Spleen (tissue), 7 donors: ENCODE measurements at regions not wholly inside any gene's neighbourhood (a gene's known extent, or its start where the extent isn't known, plus 50 kb on each side); places are given as distances from the start of the nearest gene placed in this dataset.

Experiments used
- POLR2A ChIP-seq, 3 donors: fragments of 450-650 bp; IDR thresholded peaks; one replicate each; pipeline ENCODE4 v1.5.1; 2017; ENCODE audit warnings: antibody characterized with exemption in 3 of 3, mild to moderate bottlenecking in 1 of 3
- POLR2AphosphoS5 ChIP-seq, 3 donors: sonication (generic); formaldehyde crosslinking; IDR thresholded peaks; one replicate each; pipeline ENCODE4 v1.5.1; 2017; ENCODE audit warnings: antibody characterized with exemption in 3 of 3
- TF ChIP-seq, protein P1 (sequence below), 11 experiments: fragments of 200-600 bp in 7 of 11; fragments of 450-650 bp in 4 of 11; sonication (generic) in 4 of 11; IDR thresholded peaks in 8 of 11; conservative IDR thresholded peaks in 3 of 11; 1 replicate in 7 of 11; 2 replicates in 4 of 11; pipeline versions ENCODE4 v1.4.0 to v1.8.0; 2016 to 2021; ENCODE audit warnings: antibody characterized with exemption in 11 of 11, inconsistent platforms in 4 of 11, mild to moderate bottlenecking in 1 of 11
- donor health status: DM: no; HTN: no; CAD: no; lungs with moderate emphysema.
- donor health status: DM: no; HTN: no; CAD: no.
- donor health status: DM: no; HTN: no; CAD: no.

DNA sequence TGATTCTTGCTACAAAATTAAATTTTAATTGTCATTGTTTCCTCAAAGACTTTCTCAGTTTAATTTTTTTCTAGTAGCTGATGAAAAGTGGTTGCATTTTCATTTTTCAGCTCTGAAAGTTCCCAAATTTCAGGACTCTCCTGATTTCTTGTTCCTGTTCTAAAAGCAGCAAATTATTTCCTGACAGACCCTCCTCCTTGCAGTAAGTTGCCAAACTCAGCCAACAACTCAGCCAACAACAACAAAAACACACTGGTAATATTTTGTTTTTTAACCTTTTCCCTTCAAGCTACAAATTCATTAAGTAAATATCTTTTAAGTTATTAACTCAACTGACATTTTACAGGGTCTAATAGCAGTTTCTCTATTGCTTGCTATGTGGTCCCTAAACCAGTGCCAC lies 487.8 kb upstream of the NUDT12 start:
- TF ChIP-seq, protein P1, sequence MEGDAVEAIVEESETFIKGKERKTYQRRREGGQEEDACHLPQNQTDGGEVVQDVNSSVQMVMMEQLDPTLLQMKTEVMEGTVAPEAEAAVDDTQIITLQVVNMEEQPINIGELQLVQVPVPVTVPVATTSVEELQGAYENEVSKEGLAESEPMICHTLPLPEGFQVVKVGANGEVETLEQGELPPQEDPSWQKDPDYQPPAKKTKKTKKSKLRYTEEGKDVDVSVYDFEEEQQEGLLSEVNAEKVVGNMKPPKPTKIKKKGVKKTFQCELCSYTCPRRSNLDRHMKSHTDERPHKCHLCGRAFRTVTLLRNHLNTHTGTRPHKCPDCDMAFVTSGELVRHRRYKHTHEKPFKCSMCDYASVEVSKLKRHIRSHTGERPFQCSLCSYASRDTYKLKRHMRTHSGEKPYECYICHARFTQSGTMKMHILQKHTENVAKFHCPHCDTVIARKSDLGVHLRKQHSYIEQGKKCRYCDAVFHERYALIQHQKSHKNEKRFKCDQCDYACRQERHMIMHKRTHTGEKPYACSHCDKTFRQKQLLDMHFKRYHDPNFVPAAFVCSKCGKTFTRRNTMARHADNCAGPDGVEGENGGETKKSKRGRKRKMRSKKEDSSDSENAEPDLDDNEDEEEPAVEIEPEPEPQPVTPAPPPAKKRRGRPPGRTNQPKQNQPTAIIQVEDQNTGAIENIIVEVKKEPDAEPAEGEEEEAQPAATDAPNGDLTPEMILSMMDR (IDR thresholded peaks at IDR 0.05 in 8 of 11, conservative IDR thresholded peaks at IDR 0.05 in 3 of 11) = no peak
- TF ChIP-seq POLR2AphosphoS5 (IDR thresholded peaks at IDR 0.05) (no peak), POLR2A (IDR thresholded peaks at IDR 0.05) (no peak)
